A549 (cell line): ENCODE measurements at regions not wholly inside any gene's neighbourhood (a gene's known extent, or its start where the extent isn't known, plus 50 kb on each side); places are given as distances from the start of the nearest gene placed in this dataset.

Source experiments
- ATAC-seq, 2 experiments: fragments of 200-7000 bp in 1 of 2; fragments of >200 bp in 1 of 2; cut with Nextera tagmentation in 1 of 2; cut with Tn5 transposase in 1 of 2; 3 replicates each; pipeline versions ENCODE4 v1.8.0 to v1.9.1; 2018 to 2020; ENCODE audit warnings: mild to moderate bottlenecking in 1 of 2, moderate library complexity in 1 of 2
- CTCF ChIA-PET: fragments of 300-600 bp; sonication (Branson Sonifier 250); formaldehyde crosslinking; extraction: SDS; loops from one replicate; lab custom pipeline; 2021; ENCODE audit warnings: antibody characterized with exemption, inconsistent platforms; lab: Yijun Ruan, JAX
- POLR2A ChIA-PET: fragments of 350-600 bp; formaldehyde crosslinking; extraction: SDS; loops from one replicate; lab custom pipeline; 2021; ENCODE audit warnings: antibody characterized with exemption, inconsistent platforms; lab: Yijun Ruan, JAX
- DNase-seq, 2 experiments: peaks; one replicate each; pipeline versions ENCODE4 v3.0.0 to v3.0.0-alpha.2; 2011 to 2016; ENCODE audit warnings: low read depth in 1 of 2, low spot score in 1 of 2
- FAIRE-seq: peaks from 2 replicates; lab custom pipeline; 2011; peaks lifted over from hg19 to GRCh38; lab: Jason Lieb, UNC
- H3K27ac ChIP-seq, 2 experiments: fragments of >200 bp; sonication (Bioruptor Twin); formaldehyde crosslinking; 3 replicates each; pipeline ENCODE4 v1.5.1; 2016 to 2017
- H3K4me1 ChIP-seq: fragments of >200 bp; sonication (Bioruptor Twin); formaldehyde crosslinking; 3 replicates; pipeline ENCODE4 v1.6.1; 2016
- H3K4me2 ChIP-seq: fragments of >200 bp; sonication (Bioruptor Twin); formaldehyde crosslinking; 3 replicates; pipeline ENCODE4 v1.6.1; 2016
- H3K4me3 ChIP-seq: fragments of >200 bp; sonication (Bioruptor Twin); formaldehyde crosslinking; 3 replicates; pipeline ENCODE4 v1.5.1; 2016
- H3K9me3 ChIP-seq: fragments of >200 bp; sonication (Bioruptor Twin); formaldehyde crosslinking; 3 replicates; pipeline ENCODE4 v1.6.1; 2016
- ATOH8 ChIP-seq: fragments of 250-450 bp; sonication (Bioruptor Pico); IDR thresholded peaks from 2 replicates; pipeline ENCODE4 v1.5.0; 2020; ENCODE audit warnings: low read depth, mild to moderate bottlenecking, moderate library complexity
- CHD2 ChIP-seq: fragments of 150-350 bp; IDR thresholded peaks from 2 replicates; pipeline ENCODE4 v1.6.1; 2014; ENCODE audit warnings: low read length; ENCODE audit not compliant: partially characterized antibody
- EHF ChIP-seq: fragments of 250-450 bp; sonication (Bioruptor Pico); IDR thresholded peaks from 2 replicates; pipeline ENCODE4 v1.5.0; 2020; ENCODE audit warnings: mild to moderate bottlenecking
- FOXS1 ChIP-seq: fragments of 250-450 bp; sonication (Bioruptor Pico); IDR thresholded peaks from 2 replicates; pipeline ENCODE4 v1.5.0; 2020; ENCODE audit warnings: mild to moderate bottlenecking, moderate library complexity
- HEYL ChIP-seq: fragments of 250-450 bp; sonication (Bioruptor Pico); IDR thresholded peaks from 2 replicates; pipeline ENCODE4 v1.8.0; 2021; ENCODE audit warnings: mild to moderate bottlenecking, moderate library complexity
- HMGXB4 ChIP-seq: fragments of 250-450 bp; sonication (Bioruptor Pico); IDR thresholded peaks from 2 replicates; pipeline ENCODE4 v1.5.0; 2021; ENCODE audit warnings: mild to moderate bottlenecking, moderate library complexity, borderline replicate concordance
- JUN ChIP-seq, 2 experiments: fragments of >200 bp; sonication (Bioruptor Twin); formaldehyde crosslinking; IDR thresholded peaks; 2 replicates in 1 of 2; 3 replicates in 1 of 2; pipeline ENCODE4 v1.6.1; 2016 to 2017
- MAFK ChIP-seq: fragments of 450-650 bp; IDR thresholded peaks from 2 replicates; pipeline ENCODE4 v1.6.1; 2014; ENCODE audit not compliant: partially characterized antibody
- MYC ChIP-seq: IDR thresholded peaks from 2 replicates; pipeline ENCODE4 v1.6.1; 2012; ENCODE audit warnings: mild to moderate bottlenecking, inconsistent platforms, low read length, improper control_type of control experiment, borderline replicate concordance
- NPAS2 ChIP-seq: fragments of 250-450 bp; sonication (Bioruptor Pico); IDR thresholded peaks from 2 replicates; pipeline ENCODE4 v1.8.0; 2022; ENCODE audit warnings: mild to moderate bottlenecking, moderate library complexity, borderline replicate concordance
- POLR2AphosphoS2 ChIP-seq: conservative IDR thresholded peaks from 2 replicates; pipeline ENCODE4 v1.6.1; 2012; ENCODE audit warnings: low read length, improper control_type of control experiment, inconsistent platforms
- WGBS: methylation state at CpG from one replicate; pipeline ENCODE4 v1.1.6; 2017; ENCODE audit errors: missing lambda C conversion rate; 5-methylcytosine and 5-hydroxymethylcytosine counted together
- TF ChIP-seq, protein P1 (sequence below): IDR thresholded peaks from 2 replicates; pipeline ENCODE4 v1.6.1; 2012
- TF ChIP-seq, protein P2 (sequence below): IDR thresholded peaks from 2 replicates; pipeline ENCODE4 v1.6.1; 2012; ENCODE audit warnings: low read depth, borderline replicate concordance
- TF ChIP-seq, protein P3 (sequence below): fragments of 200-600 bp; sonication (generic); IDR thresholded peaks from 2 replicates; pipeline ENCODE4 v1.6.1; 2016; ENCODE audit warnings: antibody characterized with exemption, mild to moderate bottlenecking, moderate library complexity

DNA sequence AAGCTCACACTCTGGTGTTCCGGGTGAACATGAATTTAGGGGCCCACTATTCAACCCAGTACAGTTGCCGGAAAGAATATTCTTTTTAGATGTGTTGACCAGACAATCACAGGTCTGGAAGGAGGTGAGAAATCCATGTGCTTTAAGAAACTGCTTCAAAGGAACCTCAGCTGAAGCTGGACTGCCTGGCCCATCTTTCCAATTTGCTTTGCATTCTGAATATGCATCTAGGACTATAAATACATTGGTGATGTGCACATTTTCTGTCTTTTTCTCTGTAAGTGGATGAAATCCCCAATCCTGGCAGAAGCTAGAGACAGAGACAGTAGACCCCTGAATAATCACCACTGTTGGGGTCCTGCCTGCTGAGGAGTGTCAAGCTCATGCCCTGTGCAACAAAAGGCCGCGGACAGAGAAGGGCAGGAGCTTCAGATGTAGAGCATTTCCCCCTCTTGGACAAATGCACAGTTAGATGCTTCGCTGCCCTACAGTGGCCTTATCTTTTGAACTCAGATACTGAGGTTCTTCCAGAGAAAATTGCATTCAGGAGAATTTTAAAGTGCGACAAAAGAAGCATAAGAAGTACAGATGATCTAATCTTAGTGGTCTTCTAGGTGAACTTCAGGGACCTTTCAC is 368.3 kb downstream of the SFMBT2 start:
- no peak overlapping the region for H3K4me3 ChIP-seq
- H3K9me3 ChIP-seq: no peaks in the 10 kb centered on the region
- no peak for DNase-seq
- no peak for TF ChIP-seq ATOH8 (CRISPR knock-in tag)
- no peak for TF ChIP-seq CHD2
- no peak for TF ChIP-seq MYC
- TF ChIP-seq FOXS1 (CRISPR knock-in tag): no peak
- no peak for TF ChIP-seq MAFK
- no peak for TF ChIP-seq HEYL
- no peak for TF ChIP-seq NPAS2
- TF ChIP-seq, protein P1, sequence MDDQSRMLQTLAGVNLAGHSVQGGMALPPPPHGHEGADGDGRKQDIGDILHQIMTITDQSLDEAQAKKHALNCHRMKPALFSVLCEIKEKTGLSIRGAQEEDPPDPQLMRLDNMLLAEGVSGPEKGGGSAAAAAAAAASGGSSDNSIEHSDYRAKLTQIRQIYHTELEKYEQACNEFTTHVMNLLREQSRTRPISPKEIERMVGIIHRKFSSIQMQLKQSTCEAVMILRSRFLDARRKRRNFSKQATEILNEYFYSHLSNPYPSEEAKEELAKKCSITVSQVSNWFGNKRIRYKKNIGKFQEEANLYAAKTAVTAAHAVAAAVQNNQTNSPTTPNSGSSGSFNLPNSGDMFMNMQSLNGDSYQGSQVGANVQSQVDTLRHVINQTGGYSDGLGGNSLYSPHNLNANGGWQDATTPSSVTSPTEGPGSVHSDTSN: no peak
- TF ChIP-seq, protein P2, sequence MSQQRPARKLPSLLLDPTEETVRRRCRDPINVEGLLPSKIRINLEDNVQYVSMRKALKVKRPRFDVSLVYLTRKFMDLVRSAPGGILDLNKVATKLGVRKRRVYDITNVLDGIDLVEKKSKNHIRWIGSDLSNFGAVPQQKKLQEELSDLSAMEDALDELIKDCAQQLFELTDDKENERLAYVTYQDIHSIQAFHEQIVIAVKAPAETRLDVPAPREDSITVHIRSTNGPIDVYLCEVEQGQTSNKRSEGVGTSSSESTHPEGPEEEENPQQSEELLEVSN: no peak
- no peak for TF ChIP-seq JUN (IDR thresholded peaks at IDR 0.05)
- TF ChIP-seq POLR2AphosphoS2: no peak
- TF ChIP-seq EHF (CRISPR knock-in tag): no peak
- no peak for TF ChIP-seq HMGXB4 (CRISPR knock-in tag)
- TF ChIP-seq, all 56 proteins: peak for 0
- POLR2A ChIA-PET: no interaction called here
- 64% methylated on average over 6 of the region's 6 CpGs for WGBS
- FAIRE-seq: no peak
- Histone ChIP-seq H3K4me1 (no peaks in the 10 kb centered on the region), H3K27ac (no peak overlapping the region), H3K4me2 (no peak overlapping the region)
- CTCF ChIA-PET: interaction anchor here (1.0 kb wide), 1 partner anchor 11 kb away, joined by 10 read pairs; no protein-coding TSS in a partner anchor
- no peak for ATAC-seq

- FAIRE-seq (no peak), ATAC-seq (no peak)
- CTCF ChIA-PET: interaction anchor here (1.0 kb wide), 1 partner anchor 10 kb away, joined by 10 read pairs; no protein-coding TSS in a partner anchor
- TF ChIP-seq, protein P3, sequence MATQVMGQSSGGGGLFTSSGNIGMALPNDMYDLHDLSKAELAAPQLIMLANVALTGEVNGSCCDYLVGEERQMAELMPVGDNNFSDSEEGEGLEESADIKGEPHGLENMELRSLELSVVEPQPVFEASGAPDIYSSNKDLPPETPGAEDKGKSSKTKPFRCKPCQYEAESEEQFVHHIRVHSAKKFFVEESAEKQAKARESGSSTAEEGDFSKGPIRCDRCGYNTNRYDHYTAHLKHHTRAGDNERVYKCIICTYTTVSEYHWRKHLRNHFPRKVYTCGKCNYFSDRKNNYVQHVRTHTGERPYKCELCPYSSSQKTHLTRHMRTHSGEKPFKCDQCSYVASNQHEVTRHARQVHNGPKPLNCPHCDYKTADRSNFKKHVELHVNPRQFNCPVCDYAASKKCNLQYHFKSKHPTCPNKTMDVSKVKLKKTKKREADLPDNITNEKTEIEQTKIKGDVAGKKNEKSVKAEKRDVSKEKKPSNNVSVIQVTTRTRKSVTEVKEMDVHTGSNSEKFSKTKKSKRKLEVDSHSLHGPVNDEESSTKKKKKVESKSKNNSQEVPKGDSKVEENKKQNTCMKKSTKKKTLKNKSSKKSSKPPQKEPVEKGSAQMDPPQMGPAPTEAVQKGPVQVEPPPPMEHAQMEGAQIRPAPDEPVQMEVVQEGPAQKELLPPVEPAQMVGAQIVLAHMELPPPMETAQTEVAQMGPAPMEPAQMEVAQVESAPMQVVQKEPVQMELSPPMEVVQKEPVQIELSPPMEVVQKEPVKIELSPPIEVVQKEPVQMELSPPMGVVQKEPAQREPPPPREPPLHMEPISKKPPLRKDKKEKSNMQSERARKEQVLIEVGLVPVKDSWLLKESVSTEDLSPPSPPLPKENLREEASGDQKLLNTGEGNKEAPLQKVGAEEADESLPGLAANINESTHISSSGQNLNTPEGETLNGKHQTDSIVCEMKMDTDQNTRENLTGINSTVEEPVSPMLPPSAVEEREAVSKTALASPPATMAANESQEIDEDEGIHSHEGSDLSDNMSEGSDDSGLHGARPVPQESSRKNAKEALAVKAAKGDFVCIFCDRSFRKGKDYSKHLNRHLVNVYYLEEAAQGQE: no peak
- TF ChIP-seq CHD2: no peak
- TF ChIP-seq, all 56 proteins: peak for 0
- Histone ChIP-seq H3K4me1 (no peaks in the 10 kb centered on the region), H3K4me2 (no peak overlapping the region), H3K27ac (no peak overlapping the region), H3K4me3 (no peak overlapping the region), H3K9me3 (no peaks in the 10 kb centered on the region)
- POLR2A ChIA-PET: no interaction called here
- DNase-seq: no peak
- WGBS: 40% methylated on average over 4 of the region's 4 CpGs
Measured at GRCh38 chr10:7042000-7042399, 368.8 kb downstream of the SFMBT2 start.
